HG03521 (cell line): ENCODE measurements at regions not wholly inside any gene's neighbourhood (a gene's known extent, or its start where the extent isn't known, plus 50 kb on each side); places are given as distances from the start of the nearest gene placed in this dataset.

Experiments
- ATAC-seq: cut with Tn5 transposase; IDR thresholded peaks from one replicate; pipeline ENCODE4 v1.9.1; 2021; ENCODE audit warnings: mild to moderate bottlenecking, moderate library complexity; ENCODE audit not compliant: unreplicated experiment

DNA sequence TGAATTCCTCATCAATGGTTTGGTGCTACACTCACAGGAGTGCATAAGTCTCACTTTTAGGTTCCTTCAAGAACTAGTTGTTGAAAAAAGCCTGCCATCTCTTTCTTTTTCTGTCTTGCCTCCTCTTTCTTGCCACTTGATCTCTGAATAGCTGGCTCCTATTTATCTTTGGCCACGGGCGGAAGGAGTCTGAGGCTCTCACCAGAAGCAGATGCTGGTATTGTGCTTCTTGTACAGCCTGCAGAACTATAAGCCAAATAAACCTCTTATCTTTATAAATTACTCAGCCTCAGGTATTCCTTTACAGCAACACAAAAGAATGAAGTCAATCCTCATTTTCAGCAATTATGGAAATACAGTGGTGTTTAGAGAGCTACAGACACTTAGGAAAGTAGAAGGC is 247.1 kb upstream of the PRR16 start:
- ATAC-seq, result no peak

DNA sequence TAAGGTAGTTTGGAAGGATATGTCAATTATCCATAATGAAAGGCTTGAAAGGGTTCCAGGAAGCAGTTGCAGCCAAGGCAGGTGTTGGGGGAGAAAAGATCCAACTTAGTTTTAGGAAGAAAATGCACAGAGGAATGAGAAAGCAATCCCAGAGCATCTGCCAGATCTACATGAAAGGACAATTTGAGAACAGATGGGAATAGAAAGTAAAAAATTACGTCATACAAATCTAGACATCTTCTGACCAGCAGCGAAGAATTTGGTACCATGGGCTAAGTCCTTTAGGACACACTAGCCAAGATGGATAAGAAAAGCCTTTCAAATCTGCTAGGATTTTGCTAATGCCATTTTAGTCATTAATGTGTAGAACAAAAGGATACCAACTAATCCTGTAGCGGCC is 244.1 kb upstream of the PRR16 start:
- ATAC-seq, result no peak

DNA sequence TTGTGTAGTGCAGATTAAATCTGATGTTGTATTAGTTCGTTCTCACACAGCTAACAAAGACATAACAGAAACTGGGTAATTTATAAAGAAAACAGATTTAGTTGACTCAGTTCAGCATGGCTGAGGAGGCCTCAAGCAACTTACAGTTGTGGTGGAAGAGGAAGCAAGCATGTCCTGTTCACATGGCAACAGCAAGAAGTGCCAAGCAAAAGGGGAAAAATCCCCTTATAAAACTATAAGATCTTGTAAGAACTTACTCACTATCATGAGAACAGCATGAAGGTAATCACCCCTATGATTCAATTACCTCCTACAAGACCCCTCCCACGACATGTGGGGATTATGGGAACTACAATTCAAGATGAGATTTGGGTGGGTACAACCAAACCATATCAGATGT is 238.6 kb upstream of the PRR16 start:
- ATAC-seq, result no peak

DNA sequence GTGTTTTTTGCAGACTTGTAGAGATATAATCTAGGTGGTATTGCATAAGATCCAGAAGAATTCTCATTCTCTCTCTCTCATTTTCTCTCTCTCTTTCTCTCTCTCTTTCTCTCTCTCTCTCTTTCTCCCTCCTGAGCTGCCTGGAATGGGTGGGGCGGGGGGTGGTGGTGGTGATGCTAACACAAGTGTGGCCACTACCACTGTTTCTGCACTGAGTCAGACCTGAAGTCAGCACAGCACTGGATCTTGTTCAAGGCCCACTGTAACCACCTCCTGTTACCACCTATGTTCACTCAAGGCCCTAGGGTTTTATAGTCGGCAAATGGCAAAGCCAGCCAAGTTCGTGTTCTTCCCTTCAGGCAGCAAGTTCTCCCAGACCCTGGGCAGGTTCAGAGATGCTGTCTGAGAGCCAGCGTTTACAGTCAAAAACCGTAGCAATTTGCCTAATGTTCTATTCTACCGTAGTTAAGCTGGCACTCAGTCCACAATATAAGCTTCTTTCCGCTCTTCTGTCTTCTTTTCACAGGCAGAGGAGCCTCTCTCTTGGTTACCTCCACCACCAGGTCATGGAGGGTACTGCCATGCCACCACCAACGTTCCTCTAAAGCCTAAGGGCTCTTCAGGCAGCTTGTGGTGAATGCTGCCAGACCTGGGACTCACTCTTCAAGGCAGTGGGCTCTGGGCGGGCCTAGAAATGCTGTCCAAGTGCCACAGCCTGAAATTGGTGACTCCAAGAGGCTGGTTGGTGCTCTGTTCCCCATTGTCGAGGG is 235.7 kb upstream of the PRR16 start:
- no peak for ATAC-seq

DNA sequence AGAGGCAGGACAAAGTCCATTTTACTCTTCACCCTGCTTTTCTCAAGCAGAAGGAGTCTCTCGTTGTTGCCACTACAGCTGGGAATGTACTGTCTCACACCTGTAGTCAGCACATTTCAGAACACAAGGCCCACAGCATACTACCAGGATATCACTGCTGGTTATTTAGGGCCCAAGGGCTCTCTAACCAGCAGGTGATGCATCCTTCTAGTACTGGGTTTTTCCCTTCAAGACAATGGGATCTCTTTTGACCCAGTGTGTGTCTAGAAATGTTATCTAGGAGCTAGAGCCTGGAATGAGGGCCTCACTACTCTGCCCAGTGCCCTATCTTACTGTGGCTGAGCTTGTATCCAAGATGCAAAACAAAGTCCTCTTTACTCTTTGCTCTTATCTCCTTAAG is 235.1 kb upstream of the PRR16 start:
- ATAC-seq, result no peak

DNA sequence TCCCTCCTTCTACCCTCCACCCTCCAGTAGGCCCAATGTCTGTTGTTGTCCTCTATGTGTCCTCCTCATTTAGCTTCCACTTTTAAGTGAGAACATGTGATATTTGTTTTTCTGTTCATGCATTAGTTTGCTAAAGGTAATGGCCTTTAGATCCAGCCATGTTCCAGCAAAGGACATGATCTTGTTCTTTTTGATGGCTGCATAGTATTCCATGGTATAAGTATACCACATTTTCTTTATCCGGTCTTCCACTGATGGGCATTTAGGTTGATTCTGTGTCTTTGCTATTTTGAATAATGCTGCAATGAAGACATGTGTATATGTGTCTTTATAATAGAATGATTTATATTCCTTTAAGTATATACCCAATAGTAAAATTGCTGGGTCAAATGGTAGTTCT is 232.5 kb upstream of the PRR16 start:
- ATAC-seq, result no peak

DNA sequence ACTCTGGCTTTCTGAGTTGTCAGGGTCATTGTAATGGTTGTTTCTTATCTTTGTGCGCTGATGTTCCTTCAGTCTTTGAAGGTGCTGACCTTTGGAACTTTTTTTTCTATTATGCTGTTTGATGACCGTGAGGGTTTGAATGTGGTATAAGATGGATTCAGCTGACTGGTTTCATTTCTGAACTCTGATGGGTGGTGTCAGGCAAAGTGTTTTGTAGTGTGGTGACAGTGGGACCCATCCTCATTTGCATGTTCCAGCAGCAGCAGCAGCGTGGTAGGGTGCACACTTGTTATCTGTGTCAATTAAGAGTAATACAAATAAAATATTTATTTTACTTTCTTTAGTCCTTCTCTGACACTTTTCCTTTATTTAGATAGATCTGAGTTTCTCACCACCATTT is 227.7 kb upstream of the PRR16 start:
- ATAC-seq, result no peak

DNA sequence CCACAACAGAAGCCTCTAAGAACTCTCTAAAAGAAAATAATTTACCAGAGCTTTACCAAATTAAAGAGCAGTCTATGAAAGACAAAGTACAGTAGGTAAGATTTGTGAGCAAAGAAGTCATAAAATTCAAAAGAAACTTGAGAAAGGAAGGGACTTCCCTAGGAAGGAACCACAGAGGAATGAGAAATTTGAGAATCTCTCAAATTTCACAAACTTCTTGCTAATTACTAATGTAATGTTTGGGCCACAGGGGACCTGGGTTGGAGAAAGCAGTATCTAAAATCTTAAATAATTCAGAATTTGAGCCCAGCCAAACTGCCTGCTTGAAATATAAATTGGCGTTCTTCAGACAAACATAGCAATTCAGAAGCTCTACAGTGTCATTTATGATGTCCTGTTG is 225.0 kb upstream of the PRR16 start:
- ATAC-seq, result no peak

DNA sequence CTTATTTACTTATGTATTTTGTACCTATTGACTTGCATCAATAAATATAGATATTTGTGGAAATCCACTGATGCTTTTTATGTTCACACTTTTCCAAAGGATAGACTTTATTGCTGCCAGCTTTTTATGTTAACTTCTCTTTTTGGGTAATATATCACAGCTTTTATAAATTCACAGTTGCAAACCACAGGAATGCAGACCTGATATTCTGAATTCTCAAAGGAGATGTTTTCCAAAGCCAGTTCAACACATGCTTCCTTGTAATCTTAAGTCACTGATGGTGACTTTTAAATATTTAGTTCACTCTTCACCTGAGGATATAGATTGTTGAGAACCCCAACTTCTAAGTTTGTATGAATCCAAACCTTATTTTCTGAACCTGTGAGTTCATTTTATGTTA is 223.4 kb upstream of the PRR16 start:
- ATAC-seq, result no peak

DNA sequence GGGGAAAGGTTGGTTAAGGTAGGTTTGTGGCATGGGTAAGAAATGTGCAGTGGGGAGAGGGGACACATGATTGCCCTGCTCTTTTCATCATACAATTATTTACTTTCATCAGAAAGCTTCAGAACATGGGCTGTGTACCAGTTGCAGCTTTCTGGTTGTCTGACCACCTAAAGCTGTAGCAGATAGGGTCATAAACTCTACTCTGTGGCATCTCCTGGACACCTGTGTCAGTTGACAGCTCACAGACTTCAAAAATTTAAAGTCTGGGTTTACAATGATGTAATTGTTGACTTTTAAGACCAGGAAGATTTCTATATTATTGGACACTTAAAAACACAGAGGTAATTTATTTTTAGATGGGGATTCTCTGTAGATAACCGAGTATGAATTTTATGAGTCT is 222.7 kb upstream of the PRR16 start:
- ATAC-seq, result no peak

DNA sequence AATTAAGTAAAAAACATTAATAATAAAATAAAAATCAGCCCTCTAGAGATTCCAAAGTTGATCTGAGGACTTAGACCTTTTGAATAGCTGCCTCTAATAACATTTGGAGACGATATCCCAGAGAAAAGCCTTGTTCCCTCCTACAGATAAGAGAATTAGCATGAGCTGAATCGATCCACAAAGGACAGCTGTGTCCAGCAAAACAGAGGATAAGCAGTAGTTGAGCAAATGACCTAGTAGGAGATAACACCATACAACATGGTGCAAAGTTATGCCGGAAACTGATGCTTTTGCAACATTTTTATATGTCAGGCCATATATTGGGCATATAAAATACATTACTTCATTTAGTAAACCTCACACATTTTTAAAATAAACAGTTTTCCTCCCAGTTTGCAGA is 212.2 kb upstream of the PRR16 start:
- ATAC-seq, result no peak

DNA sequence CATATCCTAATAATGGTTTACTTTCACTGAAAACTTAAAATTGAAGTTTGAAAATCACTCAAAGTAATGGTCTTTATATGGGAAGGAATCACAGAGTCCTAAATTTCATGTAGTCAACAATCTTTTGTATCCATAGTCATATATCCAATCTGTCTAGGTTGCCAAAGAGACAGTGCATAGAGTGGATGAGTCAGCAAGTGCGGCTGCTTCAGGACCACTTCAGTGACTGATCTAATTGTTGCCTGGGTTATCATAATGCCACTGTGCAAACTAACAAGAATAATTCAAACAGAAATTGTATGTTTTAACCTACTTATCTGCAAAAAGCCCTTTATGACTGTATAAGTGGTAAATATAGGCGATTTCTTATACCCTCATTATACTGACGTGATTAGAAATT is 211.3 kb upstream of the PRR16 start:
- no peak for ATAC-seq

DNA sequence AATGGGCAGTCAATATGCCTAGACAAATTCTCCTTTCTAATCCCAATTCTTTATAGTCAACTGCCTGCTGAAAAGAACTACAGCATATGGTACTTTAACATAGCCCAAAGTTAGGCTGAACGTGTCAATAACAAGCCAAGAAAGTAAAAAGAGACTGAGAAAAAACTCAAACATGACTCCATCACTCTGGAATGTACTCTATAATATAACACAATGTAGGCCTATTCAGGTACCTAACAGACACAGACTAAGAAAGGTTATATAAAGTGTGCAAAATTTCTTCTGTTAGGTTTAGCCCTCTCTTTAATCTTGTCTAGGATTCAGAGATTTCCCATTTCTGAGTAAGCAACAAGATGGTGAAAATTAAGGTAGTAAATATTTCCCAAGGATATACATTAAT is 209.7 kb upstream of the PRR16 start:
- ATAC-seq, result no peak

DNA sequence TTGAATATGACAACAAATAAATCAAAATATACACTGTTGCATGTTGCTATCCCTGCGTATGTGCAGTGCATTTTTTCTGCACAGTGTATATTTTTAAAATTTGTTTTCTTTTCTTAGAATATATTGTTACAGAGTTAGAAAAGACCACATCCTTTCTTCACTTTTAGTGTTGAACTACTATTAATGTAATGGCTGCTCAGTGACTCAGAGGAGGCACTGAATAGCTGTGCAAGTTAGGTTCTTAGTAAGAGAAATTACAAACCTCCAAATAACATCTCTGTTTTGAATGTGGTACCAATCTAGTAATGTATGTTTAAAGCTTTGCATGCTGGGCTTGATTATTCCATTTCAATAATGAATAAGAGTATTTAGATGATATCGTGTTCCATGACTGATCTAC is 208.9 kb upstream of the PRR16 start:
- no peak for ATAC-seq

DNA sequence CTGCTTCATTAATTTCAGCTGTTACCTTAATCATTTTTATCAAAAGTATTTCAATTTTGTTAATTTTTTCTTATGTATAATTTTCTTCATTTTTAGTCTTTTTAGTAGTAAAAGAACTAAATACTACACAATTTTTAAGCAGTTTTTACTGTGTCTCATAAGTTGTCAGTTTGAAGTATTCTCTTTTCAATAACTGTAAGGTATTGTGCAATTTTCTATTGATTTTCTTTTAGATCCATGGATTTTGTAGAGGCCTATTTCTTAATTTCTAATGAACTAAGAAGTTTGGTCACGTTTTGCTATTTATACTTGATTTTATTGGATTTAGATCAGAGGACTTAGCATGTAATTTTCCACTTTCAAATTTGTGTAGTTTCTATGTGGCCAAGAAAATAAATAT is 207.7 kb upstream of the PRR16 start:
- ATAC-seq, result no peak

DNA sequence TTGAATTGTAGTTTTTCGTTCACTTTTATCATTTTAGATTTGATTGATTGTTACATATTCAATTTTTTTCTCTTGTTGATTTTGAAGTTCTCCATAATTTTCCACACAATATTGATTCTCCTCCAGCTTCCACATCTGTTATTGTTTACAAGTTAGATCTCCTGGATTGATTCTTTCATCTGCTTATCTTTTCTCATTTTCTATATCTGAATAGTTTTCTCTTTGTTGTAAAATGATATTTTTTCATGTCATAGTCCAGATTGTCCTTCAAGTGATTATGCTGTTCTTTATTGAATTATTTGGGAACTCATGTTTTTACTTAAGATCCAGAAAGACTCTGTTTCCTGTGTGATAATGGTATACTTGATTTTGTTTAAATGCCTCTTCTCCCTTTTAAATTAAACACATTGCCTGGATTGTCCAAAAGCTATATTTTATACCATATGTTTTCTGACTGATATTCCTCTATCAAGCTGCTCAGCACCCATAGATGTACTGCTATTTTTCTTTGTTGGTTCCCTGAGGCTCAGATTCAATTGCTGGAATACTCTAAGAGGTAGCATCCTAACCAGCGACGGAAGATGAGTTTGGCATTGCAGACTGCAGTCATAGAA is 206.6 kb upstream of the PRR16 start:
- no peak for ATAC-seq

DNA sequence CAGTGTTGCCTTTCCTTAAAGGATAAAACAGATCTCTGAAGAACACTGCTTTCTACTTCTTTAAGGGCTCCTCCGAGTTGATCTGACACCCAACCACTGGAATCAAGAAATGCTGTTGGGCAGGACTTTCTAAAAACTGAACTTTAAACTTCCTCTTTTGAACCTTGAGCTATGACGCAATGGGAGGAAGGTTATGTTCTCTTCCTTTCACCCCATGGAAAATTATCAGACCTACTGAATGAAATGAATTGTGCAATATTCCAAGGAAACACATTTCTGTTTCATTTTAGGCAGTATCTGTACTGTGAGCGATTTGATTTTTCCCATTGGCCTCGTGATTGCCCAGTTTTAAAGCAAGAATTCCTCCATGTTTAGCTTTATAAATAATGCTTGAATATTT is 206.0 kb upstream of the PRR16 start:
- ATAC-seq, result no peak

DNA sequence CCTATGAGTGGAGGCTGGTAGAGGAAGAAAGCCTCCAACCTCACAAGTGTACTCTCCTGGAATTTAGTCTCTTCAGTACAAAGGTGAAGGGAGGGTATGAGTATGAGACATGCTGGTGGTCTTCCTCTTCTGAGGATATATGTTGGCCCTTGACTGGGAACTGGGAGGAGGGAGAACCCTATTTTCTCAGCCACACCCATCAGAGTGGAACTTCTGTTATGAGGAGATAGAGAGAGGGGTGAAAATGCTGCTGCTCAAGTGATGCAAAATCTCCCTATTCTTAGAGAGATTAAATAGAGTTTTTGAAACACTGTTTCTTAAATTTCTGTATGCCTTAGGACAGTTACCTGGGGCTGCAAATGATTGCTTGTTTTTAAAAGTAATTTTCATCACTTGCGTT is 203.4 kb upstream of the PRR16 start:
- no peak for ATAC-seq

DNA sequence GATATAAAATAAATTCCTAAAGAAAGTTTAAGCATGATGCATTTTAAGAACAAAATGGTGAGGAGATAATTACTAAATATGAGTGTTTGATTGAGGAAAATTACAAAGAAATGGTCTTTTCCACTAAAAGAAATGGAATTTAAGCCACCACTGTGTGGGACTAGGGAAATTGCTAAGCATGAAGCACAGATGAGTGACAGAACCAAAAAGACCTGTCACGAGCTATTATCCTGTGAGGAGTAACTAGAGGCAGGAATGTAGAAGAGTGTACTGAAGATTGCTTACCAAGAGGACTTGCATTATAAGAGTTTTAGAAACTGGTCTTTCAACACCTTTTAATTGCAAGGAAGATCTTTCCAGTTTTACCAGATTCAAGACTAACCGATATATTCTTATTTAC is 193.6 kb upstream of the PRR16 start:
- ATAC-seq, result no peak

DNA sequence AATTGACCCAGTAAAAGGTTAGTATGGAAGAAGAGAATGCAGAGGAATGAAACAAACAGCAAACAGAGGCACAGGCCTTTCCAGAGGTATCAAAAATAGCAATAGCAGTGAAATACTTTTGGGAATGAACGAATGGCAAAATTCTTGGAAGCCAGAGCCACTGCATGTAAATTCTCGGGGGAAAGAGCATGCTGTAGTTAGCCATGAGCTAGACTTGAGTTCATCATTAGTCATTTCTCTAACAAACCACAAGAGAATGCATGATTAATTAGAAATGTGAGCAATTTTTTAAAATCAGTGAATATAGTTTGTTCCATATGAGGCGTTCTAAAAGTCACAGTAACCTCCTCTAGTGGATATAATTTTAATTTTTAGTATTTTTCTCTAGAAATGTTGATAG is 170.3 kb upstream of the PRR16 start:
- no peak for ATAC-seq

DNA sequence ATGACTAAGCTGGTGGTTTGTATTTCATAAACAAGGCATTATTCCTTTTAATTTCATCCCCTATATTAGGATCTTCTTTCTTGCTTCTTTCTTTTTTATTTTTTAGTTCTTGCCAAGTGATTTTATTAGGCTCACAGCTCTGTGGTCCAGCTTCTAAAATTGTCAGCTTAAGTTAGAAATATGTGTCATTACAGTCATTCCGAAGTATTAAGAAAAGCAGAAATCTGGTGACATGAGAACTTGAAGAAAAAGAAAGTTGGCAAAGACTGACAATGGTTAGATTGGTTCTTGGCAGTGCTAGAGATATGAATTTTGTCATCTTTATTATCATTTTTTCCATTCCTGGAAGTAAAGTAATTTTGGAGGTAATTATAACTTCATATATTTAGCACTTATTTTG is 166.5 kb upstream of the PRR16 start:
- ATAC-seq, result no peak

DNA sequence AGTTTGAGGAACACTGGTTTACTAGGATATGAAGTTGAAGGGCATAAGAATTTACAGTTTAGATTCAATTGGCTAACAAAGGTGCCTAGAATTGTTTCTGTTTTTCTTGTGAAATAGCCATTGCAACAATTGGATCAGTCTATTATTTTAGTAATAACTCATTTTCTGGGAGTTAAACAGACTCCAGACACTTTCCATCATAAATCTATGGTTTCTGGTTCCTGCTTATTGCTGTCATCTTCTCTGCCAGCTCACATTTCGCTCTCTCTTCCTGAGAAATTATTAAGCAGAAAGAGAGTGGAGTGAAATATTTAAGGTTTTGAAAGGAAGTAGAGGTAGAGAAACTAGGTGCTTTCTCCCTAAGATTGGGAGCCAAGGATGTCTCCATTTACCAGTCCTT is 165.1 kb upstream of the PRR16 start:
- ATAC-seq, result no peak

DNA sequence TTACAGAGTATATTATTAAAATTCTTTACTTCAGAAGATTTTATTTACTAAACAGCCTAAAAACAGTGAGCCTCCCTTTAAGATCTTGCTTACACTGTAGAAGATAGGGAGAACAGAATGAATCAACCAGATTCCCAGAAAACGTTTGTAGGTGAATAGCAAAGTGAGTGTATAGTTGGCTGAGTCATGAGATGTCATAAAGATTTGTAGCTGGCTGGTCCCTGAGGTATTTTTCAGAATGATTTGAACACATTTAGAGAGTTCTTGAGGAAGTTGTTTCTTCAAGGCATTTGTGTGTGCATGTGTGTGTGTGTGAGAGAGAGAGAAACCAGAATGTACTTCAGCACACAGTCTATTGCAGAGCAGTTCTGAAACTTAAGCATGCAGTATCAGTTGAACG is 159.4 kb upstream of the PRR16 start:
- no peak for ATAC-seq
